Endothelial cell of umbilical vein (primary cell): ENCODE measurements at regions not wholly inside any gene's neighbourhood (a gene's known extent, or its start where the extent isn't known, plus 50 kb on each side); places are given as distances from the start of the nearest gene placed in this dataset.

ENCODE experiments used
- BruUV-seq: library from RNA; stranded (reverse); fragments of 400-500 nt; replicated peaks from 2 replicates; lab custom pipeline; 2021; lab: Mats Ljungman, UMichigan
- CTCF ChIA-PET: fragments of 300-600, 350-600 bp; sonication (Branson Sonifier 250); formaldehyde crosslinking; loops from one replicate; lab custom pipeline; 2021; ENCODE audit warnings: antibody characterized with exemption, inconsistent platforms; lab: Charles Lee
- POLR2A ChIA-PET: fragments of 300-600, 350-600 bp; sonication (Branson Sonifier 250); formaldehyde crosslinking; loops from one replicate; lab custom pipeline; 2021; ENCODE audit warnings: antibody characterized with exemption, inconsistent platforms; lab: Charles Lee
- DNase-seq: peaks from one replicate; pipeline ENCODE4 v3.0.0-alpha.2; 2011; ENCODE audit warnings: low read depth, low spot score
- FAIRE-seq: peaks from 2 replicates; lab custom pipeline; 2011; peaks lifted over from hg19 to GRCh38; lab: Jason Lieb, UNC
- H2AFZ ChIP-seq: 2 replicates; pipeline ENCODE4 v1.6.0; 2012; ENCODE audit warnings: low read depth, low read length, control low read depth, inconsistent platforms
- H3K27ac ChIP-seq: 2 replicates; pipeline ENCODE4 v1.5.1; 2011; ENCODE audit warnings: low read depth, mild to moderate bottlenecking, control low read depth, low read length, moderate library complexity; ENCODE audit not compliant: insufficient read depth
- H3K27me3 ChIP-seq, 2 experiments: 2 replicates each; pipeline versions ENCODE4 v1.6.0 to v1.6.1; 2011; ENCODE audit warnings: low read length in 2 of 2, mixed read lengths in 1 of 2; ENCODE audit not compliant: control insufficient read depth in 2 of 2, insufficient read depth in 2 of 2
- H3K36me3 ChIP-seq, 2 experiments: 2 replicates in 1 of 2; 3 replicates in 1 of 2; pipeline ENCODE4 v1.5.1; 2011; ENCODE audit warnings: low read length in 2 of 2, mild to moderate bottlenecking in 1 of 2, moderate library complexity in 1 of 2; ENCODE audit not compliant: control insufficient read depth in 2 of 2, insufficient read depth in 2 of 2; ENCODE audit errors: extremely low read depth in 1 of 2
- H3K4me1 ChIP-seq: 3 replicates; pipeline ENCODE4 v1.5.1; 2011; ENCODE audit warnings: mild to moderate bottlenecking, low read length; ENCODE audit not compliant: control insufficient read depth, insufficient read depth; ENCODE audit errors: extremely low read depth
- H3K4me2 ChIP-seq: 2 replicates; pipeline ENCODE4 v1.6.1; 2011; ENCODE audit warnings: low read length, control low read depth, mixed read lengths; ENCODE audit not compliant: insufficient read depth
- H3K4me3 ChIP-seq, 3 experiments: fragments of 200-600 bp in 1 of 3; sonication (generic), shearing (Covaris generic) in 1 of 3; replicated peaks in 1 of 3; 2 replicates each; pipeline ENCODE4 v1.5.1; 2011 to 2016; ENCODE audit warnings: control low read depth in 3 of 3, low read length in 3 of 3, mild to moderate bottlenecking in 2 of 3, inconsistent platforms in 1 of 3, low read depth in 1 of 3, moderate library complexity in 1 of 3; ENCODE audit not compliant: insufficient read depth in 1 of 3
- H3K79me2 ChIP-seq: 2 replicates; pipeline ENCODE4 v1.6.0; 2012; ENCODE audit warnings: low read length, inconsistent platforms; ENCODE audit not compliant: control insufficient read depth, insufficient read depth
- H3K9ac ChIP-seq: replicated peaks from 2 replicates; pipeline ENCODE3; 2011; ENCODE audit warnings: low read length, control low read depth; ENCODE audit not compliant: insufficient read depth; ENCODE audit errors: extremely low read depth
- H3K9me1 ChIP-seq: replicated peaks from 3 replicates; pipeline ENCODE4 v1.6.0; 2011; ENCODE audit warnings: mild to moderate bottlenecking, low read length; ENCODE audit not compliant: control insufficient read depth, insufficient read depth; ENCODE audit errors: extremely low read depth
- H3K9me3 ChIP-seq: replicated peaks from 2 replicates; pipeline ENCODE4 v1.5.1; 2012; ENCODE audit warnings: low read length, inconsistent platforms; ENCODE audit not compliant: control insufficient read depth, insufficient read depth
- H4K20me1 ChIP-seq: replicated peaks from 2 replicates; pipeline ENCODE3; 2011; ENCODE audit warnings: mild to moderate bottlenecking, low read length; ENCODE audit not compliant: control insufficient read depth, insufficient read depth; ENCODE audit errors: extremely low read depth
- EZH2 ChIP-seq: IDR thresholded peaks from 2 replicates; pipeline ENCODE4 v1.6.1; 2012; ENCODE audit warnings: borderline replicate concordance, low read depth, mild to moderate bottlenecking, moderate library complexity, low read length, inconsistent platforms; ENCODE audit not compliant: severe bottlenecking
- FOS ChIP-seq: IDR thresholded peaks from 2 replicates; pipeline ENCODE4 v1.6.1; 2011; ENCODE audit warnings: mild to moderate bottlenecking, low read length, moderate library complexity, borderline replicate concordance; ENCODE audit not compliant: insufficient read depth
- JUN ChIP-seq: IDR thresholded peaks from 2 replicates; pipeline ENCODE4 v1.6.1; 2011; ENCODE audit warnings: borderline replicate concordance, low read depth; ENCODE audit not compliant: insufficient read length, insufficient read depth
- MYC ChIP-seq: IDR thresholded peaks from one replicate; pipeline ENCODE4 v1.6.1; 2011; ENCODE audit warnings: mild to moderate bottlenecking, low read depth, low read length
- POLR2A ChIP-seq: IDR thresholded peaks from 2 replicates; pipeline ENCODE4 v1.6.1; 2012; ENCODE audit warnings: low read depth, mild to moderate bottlenecking, control low read depth, low read length
- POLR2AphosphoS5 ChIP-seq: IDR thresholded peaks from 2 replicates; pipeline ENCODE4 v1.6.1; 2012; ENCODE audit warnings: low read depth, mild to moderate bottlenecking, control low read depth, low read length, moderate library complexity; ENCODE audit not compliant: insufficient read depth
- dilution Hi-C: fragments of 300-500 bp; cut with MboI; formaldehyde crosslinking; loops from one replicate; pipeline ENCODE4 v1.15.0; 2019; ENCODE audit warnings: low sequenced_read_pairs; ENCODE audit not compliant: extremely low pct_ligation_motif_present
- intact Hi-C: fragments of 100-400 bp; cut with micrococcal nuclease; formaldehyde crosslinking; loops from one replicate; pipeline ENCODE4 v1.10.0; 2022
- TF ChIP-seq, protein P1 (sequence below), 2 donors: IDR thresholded peaks; 1 replicate in 1 of 2; 2 replicates in 1 of 2; pipeline ENCODE4 v1.5.1; 2011; ENCODE audit warnings: low read length in 2 of 2, mild to moderate bottlenecking in 2 of 2, moderate library complexity in 2 of 2, control low read depth in 1 of 2, inconsistent platforms in 1 of 2, low read depth in 1 of 2; ENCODE audit not compliant: insufficient read depth in 1 of 2; ENCODE audit errors: extremely low read depth in 1 of 2
- TF ChIP-seq, protein P2 (sequence below): IDR thresholded peaks from 2 replicates; pipeline ENCODE4 v1.6.1; 2011; ENCODE audit not compliant: insufficient read depth, insufficient read length

DNA sequence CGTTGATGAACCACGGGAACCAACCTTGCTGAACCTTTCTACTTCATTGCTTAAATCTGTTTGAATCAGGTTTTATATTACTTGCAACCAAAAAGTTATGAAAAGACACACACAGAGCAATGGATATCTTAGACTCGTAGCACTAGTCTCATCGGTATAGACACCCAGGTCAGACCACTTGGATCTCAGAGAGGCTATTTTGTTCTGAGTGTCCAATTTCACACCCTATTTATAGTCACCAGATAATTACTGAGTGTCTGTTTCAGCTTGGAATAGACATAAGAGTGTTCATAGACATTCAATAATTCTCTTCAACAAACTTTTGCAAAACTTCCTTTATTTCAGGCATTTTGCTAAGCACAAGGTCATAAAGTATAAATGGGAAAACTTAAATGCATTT is 145.4 kb upstream of the EGFLAM start:
- Histone ChIP-seq H3K27me3 (no peaks in the 10 kb centered on the region), H3K27ac (no peak overlapping the region), H3K4me2 (no peak overlapping the region), H3K4me3 (no peak overlapping the region), H3K36me3 (no peaks in the 10 kb centered on the region), H3K9ac (no peak overlapping the region), H3K4me1 (no peaks in the 10 kb centered on the region), H3K9me3 (no peaks in the 10 kb centered on the region), H3K9me1 (no peaks in the 10 kb centered on the region), H3K79me2 (no peaks in the 10 kb centered on the region), H2AFZ (no peak overlapping the region), H4K20me1 (no peaks in the 10 kb centered on the region)
- TF ChIP-seq EZH2 (no peak), FOS (no peak), POLR2AphosphoS5 (no peak), MYC (no peak), JUN (no peak), POLR2A (no peak)
- TF ChIP-seq, protein P1, sequence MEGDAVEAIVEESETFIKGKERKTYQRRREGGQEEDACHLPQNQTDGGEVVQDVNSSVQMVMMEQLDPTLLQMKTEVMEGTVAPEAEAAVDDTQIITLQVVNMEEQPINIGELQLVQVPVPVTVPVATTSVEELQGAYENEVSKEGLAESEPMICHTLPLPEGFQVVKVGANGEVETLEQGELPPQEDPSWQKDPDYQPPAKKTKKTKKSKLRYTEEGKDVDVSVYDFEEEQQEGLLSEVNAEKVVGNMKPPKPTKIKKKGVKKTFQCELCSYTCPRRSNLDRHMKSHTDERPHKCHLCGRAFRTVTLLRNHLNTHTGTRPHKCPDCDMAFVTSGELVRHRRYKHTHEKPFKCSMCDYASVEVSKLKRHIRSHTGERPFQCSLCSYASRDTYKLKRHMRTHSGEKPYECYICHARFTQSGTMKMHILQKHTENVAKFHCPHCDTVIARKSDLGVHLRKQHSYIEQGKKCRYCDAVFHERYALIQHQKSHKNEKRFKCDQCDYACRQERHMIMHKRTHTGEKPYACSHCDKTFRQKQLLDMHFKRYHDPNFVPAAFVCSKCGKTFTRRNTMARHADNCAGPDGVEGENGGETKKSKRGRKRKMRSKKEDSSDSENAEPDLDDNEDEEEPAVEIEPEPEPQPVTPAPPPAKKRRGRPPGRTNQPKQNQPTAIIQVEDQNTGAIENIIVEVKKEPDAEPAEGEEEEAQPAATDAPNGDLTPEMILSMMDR (IDR thresholded peaks at IDR 0.05; ENCODE audit: extremely low read depth in 1 of 2, insufficient read depth in 1 of 2, low read depth in 1 of 2, low read length in 2 of 2): no peak
- TF ChIP-seq, protein P2, sequence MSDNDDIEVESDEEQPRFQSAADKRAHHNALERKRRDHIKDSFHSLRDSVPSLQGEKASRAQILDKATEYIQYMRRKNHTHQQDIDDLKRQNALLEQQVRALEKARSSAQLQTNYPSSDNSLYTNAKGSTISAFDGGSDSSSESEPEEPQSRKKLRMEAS: no peak
- ChIA-PET POLR2A (no interaction called here), CTCF (no interaction called here)
- DNase-seq (no peak), FAIRE-seq (no peak)
- no TSS peak for BruUV-seq
- intact Hi-C loops (no loop called here), dilution Hi-C loops (no loop called here)
